ENCODE measurements at regions not wholly inside any gene's neighbourhood (a gene's known extent, or its start where the extent isn't known, plus 50 kb on each side); places are given as distances from the start of the nearest gene placed in this dataset.

DNA sequence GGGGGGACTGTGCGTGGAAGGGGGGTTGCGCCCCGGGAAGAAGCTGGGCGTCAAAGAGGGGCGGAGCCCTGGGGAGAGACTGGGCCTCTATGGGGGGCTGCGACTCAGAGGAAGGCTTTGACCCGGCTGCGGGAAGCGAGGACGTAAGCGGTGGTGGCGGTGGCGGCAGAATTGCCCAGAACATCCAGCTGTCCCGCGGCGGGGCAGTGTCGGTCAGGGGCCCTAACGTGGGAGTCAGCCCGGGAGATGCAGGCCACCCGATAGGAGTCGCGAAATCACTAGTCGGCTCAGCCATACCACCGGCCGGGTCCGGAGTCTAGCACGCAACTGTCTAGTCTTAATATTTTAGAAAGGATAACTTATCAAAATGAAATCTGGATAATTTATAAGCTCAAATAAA, 387.6 kb upstream of the EYS start:
- TF ChIP-seq, protein P1, sequence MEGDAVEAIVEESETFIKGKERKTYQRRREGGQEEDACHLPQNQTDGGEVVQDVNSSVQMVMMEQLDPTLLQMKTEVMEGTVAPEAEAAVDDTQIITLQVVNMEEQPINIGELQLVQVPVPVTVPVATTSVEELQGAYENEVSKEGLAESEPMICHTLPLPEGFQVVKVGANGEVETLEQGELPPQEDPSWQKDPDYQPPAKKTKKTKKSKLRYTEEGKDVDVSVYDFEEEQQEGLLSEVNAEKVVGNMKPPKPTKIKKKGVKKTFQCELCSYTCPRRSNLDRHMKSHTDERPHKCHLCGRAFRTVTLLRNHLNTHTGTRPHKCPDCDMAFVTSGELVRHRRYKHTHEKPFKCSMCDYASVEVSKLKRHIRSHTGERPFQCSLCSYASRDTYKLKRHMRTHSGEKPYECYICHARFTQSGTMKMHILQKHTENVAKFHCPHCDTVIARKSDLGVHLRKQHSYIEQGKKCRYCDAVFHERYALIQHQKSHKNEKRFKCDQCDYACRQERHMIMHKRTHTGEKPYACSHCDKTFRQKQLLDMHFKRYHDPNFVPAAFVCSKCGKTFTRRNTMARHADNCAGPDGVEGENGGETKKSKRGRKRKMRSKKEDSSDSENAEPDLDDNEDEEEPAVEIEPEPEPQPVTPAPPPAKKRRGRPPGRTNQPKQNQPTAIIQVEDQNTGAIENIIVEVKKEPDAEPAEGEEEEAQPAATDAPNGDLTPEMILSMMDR (IDR thresholded peaks at IDR 0.05; ENCODE audit: poor library complexity), result no peak
- TF ChIP-seq EZH2 (IDR thresholded peaks at IDR 0.05; ENCODE audit: borderline replicate concordance), result no peak

All from hepatocyte (in vitro differentiated cells).